Dedifferentiated amniotic fluid mesenchymal stem cell (primary cell): ENCODE measurements at regions not wholly inside any gene's neighbourhood (a gene's known extent, or its start where the extent isn't known, plus 50 kb on each side); places are given as distances from the start of the nearest gene placed in this dataset.

Experiments
- DNase-seq: peaks from one replicate; pipeline ENCODE4 v3.0.0-alpha.2; 2016; ENCODE audit errors: extremely low spot score

DNA sequence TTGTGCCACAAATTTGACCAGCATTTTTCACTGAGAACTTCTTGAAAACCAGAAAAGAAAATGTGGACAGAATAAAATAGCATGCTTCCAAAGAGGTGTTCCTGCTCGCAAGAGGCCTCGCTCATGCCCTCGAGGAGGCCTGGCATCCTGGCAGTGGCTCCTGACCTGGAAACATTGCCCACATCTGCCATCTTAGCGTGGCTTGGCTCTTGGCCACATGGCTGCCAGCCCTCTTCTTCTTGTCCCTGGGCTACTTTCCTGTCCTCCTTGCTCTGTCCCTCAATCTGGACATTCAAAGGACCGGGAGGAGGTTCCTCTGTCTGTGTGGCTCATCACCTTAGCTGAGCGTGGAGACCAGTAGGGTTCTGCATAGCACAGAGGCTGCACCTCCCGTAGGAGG, 131.6 kb upstream of the TMEM72 start:
- no peak for DNase-seq

GRCh38 chr10:44780426-44780825, 130.7 kb upstream of the TMEM72 start:
- DNase-seq, result no peak

- no peak for DNase-seq
Observed at GRCh38 chr10:44781131-44781530, 130.0 kb upstream of the TMEM72 start.

GRCh38 chr10:44786286-44786850, 124.8 kb upstream of the TMEM72 start:
- DNase-seq, result peak; percentile 50

DNA sequence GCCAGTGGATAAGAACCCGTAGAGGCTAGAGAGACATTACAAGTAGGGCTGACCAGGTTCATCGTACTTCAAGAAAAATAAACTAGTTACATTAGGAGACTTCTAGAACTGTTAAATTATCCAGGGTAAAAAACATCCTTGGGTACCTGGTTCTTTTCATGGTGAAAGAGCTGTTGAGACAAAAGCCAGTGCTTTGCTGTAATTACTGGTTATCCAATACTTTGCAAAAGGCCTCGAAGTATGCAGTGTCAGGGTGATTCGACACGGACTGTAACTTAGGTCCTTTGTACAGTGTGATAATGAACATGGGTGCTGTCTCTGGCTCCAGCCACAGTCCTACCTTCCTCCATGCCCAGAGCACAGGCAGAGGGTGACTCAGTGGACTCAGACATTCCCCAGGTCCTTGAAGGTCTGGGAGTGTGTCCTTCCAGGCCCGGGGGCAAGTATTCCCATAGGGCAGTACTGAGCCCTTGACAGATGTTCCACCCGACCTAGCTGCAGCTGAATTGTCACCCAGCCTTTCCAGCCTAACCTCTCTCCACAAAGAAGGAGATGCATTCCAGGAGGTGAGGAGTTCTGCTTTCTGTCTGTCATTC, 123.6 kb upstream of the TMEM72 start:
- no peak for DNase-seq

DNA sequence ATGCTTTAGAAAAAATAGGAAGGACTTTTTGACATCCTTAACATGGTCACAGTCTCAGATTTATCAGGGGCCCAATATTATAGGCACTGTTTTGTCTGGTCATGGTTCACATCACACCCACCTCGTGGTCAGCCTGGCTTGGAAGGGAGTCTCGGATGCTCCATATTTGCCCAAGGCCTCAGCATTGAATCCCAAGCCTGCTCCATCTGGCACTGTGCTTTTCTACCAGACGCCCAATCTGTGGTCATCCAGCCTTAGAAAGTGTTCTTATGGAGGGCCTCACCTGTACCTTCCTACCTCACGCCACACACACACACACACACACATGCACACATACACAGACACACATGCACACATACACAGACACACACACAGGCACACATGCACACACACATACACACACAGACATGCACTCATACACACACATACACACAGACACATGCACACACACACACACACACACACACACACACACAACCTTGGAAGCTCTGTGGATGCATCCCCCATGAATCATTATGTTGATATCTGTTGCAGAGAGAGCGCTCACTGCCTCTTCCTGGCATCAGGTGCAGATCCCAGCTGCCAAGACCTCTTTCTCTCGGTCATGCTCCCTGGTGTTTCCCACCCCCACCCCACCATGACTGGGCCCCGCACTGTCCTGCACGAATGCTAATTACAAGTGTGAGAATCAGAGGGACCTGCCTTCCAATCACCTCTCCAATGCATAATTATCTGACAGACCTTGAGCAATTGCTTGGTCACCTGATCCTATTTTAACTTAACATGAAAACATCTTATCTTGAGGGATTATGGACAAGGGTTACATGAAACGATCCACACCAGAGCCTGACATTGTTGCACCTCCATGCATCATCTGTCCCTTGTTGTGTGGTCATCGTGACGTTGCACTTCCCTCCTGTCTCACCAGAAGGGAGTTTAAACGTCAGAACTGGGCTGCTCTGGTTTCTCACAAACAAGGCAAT, 122.7 kb upstream of the TMEM72 start:
- DNase-seq, result no peak

GRCh38 chr10:44792119-44792775, 118.9 kb upstream of the TMEM72 start:
- DNase-seq, result no peak

DNA sequence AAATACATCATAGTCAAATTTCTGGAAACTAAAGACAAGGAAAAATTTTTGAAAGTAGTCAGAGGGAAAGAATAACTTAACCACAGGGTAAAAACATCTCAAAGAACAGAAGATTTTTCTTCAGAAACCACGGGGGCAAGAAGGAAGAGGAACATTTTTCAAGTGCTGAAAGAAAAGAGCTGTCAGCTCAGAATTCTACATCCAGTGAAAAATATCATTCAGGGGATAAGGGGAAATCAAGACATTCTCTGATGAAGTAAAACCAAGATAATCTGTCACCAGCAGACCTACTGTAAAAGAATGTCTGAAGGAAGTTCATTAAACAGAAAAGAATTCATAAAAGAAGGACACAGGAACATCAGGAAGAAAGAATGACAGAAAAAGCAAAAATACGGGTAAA, 111.2 kb upstream of the TMEM72 start:
- DNase-seq, result no peak

DNA sequence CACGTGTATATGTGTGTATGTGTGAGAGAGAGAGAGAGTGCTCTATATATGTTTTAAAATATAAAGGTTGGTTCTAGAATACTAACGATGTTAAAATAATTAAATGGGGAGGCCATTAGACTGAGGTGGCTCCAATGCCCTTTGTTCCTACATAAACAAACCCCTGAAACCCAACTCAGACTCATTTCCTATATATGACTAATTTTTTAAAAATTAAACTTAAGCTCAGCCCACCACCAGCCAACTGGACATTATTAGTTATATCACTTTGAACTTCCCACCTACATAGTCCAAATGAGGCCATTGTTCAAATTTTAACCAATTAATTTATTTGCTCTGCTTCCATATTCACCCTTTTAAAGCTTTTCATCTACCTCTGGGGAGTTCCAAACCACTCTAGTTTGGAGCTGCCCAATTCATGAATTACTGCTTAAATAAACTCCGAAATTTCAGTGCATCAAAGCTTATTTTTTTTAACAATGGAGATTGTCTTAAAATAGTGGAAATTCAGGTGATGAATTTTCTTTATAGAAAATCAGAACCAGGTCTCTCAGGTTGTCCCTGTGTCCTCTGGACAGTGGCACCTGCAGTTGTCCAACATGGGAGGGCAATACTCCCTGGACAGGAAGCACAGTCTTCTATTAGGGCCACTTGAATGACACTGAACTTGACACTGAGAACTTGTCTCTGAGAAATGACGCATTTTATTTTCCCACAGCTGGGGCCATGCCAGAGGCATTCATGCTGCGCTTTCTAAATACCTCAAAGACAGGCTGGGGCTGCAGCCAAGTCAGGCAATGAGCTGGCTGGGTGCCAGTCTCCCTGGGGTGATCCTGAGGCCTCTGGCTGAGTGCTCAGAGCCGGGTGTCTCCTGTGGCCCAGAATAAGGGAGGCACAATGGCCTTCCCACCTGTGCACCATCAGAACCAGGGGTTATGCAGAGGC, 109.5 kb upstream of the TMEM72 start:
- DNase-seq, result peak; percentile 85

GRCh38 chr10:44803862-44804261, 107.3 kb upstream of the TMEM72 start:
- no peak for DNase-seq

DNA sequence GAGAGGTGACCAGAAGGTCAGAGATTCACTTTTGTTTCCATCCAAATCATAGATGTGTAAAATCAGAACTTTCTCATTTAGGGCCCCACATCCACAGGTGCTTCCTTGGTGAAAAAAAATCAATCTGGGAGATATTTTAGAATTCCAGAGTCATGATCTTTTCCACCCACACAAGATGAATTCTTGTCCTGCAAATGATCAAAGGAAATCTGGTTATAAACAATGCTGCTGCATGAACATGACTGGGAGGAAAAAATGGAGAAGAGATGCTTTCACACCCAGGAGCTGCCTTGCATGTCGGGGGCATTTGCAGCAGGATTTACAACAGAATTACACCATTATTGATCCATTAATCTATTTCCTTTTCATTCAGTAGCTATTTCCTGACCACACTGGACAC, 106.5 kb upstream of the TMEM72 start:
- DNase-seq, result no peak

DNA sequence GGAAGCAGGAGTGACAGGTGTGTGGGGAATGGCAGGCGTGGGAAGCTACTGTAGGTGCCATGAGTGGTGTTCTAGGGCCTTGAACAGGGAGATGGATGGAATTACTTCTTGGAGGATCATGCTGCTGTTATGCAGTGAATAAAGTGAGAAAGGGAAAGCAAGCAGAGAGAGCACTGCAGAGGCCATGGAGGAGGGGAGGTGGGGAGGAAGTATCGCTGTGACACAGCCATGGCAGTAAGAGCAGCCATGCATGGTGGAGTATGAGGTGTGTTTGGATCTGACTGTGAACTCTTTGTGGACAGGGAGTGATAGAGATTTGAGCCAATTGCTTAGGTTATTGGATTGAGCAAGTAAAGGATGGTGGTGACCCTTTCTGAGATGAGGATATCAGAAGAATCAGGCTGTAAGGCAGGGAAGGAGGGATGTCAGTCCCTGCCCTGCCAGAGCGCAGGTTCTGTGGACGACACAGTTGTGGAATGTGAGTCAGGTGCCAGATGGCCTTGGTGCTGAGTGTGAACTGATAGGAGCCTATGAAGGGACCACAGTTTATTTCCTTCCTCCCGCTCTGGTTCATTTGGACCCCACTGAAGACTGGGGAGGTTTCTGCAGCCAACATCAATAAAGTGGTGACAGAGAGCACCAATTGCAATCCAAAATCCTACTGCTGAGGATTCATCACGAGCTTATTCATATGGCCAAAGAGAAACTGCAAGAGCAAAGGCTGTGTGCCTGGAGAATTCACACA, 105.5 kb upstream of the TMEM72 start:
- DNase-seq, result no peak

GRCh38 chr10:44806950-44807349, 104.2 kb upstream of the TMEM72 start:
- no peak for DNase-seq

- no peak for DNase-seq
Observed at GRCh38 chr10:44807451-44807850, 103.7 kb upstream of the TMEM72 start.

DNA sequence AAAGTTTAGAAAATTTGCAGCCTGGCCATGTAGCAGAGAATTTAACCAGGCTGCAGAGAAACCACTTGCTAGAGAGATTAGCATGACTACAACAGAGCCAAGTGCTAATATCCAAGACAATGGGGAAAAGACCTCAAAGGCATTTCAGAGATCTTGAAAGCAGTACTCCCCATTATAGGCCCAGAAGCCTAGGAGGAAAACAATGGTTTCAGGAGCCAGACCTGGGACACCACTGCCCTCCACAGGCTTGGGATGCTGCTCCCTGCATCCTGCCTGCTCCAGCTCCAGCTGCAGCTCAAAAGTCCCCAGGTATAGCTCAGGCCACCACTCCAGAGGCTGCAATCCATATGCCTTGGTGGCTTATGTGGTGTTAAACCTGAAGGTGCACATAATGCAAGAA, 101.5 kb upstream of the TMEM72 start:
- DNase-seq, result no peak

- DNase-seq, result no peak
Observed at GRCh38 chr10:44811072-44811471, 100.1 kb upstream of the TMEM72 start.

DNA sequence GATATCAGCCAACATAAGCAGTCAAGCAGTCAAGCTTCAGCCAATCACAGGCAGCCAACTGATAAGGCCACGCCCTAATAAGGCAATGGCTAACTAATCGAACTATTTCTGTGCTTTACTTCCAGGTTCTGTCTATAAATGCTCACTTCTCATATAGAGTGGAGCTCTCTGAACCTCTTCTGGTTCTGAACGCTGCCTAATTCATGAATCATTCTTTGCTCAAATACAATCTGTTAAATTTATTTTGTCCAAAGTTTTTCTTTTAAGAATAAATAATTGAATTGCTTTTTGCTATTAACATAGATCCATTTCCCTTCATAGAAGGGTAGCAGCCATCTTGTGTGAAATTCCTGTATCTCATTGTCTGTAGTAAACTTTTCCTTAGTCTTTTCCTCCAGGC, 97.9 kb upstream of the TMEM72 start:
- no peak for DNase-seq

DNA sequence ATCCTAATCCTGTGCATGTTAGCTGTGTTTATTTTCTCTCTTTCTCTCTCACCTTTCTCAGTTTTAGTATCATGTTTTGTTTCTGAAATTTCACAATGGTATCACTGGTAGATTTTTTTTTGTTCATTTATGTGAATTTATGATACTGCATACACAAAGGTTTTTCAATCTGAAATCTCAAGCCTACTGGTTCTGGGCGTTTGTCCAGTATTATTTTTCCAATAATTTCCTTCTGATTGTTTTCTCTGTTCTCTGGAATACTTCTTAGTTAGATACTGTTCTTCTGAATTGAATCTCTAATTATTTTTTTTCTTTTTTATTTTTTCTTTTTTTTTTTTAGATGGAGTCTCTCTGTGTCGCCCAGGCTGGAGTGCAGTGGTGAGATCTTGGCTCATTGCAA, 96.2 kb upstream of the TMEM72 start:
- DNase-seq, result no peak

DNA sequence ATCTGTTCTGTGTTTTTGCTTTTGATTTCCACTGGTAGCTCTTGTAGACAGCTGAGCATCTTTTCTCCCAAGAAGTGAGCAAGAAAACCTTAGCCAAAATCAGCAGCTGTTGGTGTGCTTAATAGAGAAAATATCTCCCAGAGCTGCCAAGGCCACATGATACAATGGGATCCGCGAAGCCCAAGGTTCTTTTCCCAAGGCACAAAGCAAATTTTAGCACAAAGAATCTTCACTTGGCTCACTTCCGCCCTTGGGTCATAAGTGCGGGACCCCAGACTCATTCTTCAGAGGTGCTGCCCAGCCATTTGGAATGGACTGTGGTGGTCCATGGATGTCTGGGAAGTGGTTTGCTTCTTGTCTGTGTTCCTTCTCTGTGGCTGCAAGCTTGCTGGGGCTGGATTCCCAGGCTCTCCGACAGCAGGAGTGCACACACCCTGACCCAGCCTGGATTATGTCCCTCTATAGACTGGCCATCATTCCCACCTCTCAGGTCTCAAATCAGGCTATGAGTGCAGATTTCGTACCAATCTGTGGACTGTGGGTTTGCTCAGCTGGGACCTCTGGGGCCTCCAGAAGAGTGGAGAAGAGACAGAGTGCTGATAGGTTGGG, 93.0 kb upstream of the TMEM72 start:
- no peak for DNase-seq

DNA sequence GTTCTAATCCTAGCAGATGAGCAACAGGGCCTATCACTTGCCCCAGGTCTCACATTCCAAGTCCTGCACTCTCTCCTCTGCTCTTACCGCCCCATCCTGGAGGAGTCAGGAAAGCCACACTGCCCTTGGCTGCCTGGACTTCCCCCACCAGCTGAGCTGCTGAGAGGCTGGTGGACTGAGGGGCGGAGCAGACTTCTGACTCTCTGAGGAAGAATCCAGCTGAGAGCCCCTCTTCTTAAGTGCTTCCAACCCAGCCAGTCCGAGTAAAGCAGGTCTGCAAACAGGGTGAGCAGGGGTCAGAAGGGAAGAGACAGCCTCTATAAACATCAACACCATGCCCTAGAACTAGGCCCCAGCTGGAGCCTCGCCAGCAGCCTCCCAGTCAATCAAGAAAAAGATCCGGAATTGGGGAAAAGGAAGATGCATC, 92.4 kb upstream of the TMEM72 start:
- no peak for DNase-seq
